DND-41 (cell line): ENCODE measurements at regions not wholly inside any gene's neighbourhood (a gene's known extent, or its start where the extent isn't known, plus 50 kb on each side); places are given as distances from the start of the nearest gene placed in this dataset.

Experiments used
- ATAC-seq: fragments of 200-7000 bp; cut with Tn5 transposase; 3 replicates; pipeline ENCODE4 v1.9.1; 2021; ENCODE audit warnings: low read depth; ENCODE audit not compliant: insufficient read depth
- DNase-seq: peaks from one replicate; pipeline ENCODE4 v3.0.0-alpha.2; 2020
- H2AFZ ChIP-seq: 2 replicates; pipeline ENCODE4 v1.6.0; 2012; ENCODE audit warnings: low read depth, low read length
- H3K27ac ChIP-seq: 2 replicates; pipeline ENCODE4 v1.5.1; 2012; ENCODE audit warnings: low read length, inconsistent platforms
- H3K27me3 ChIP-seq: fragments of 200-600 bp; sonication (generic); 2 replicates; pipeline ENCODE4 v1.6.0; 2012; ENCODE audit warnings: low read length, mild to moderate bottlenecking, inconsistent platforms; ENCODE audit not compliant: insufficient read depth, poor library complexity
- H3K36me3 ChIP-seq: 2 replicates; pipeline ENCODE4 v1.5.1; 2012; ENCODE audit warnings: low read length, inconsistent platforms; ENCODE audit not compliant: insufficient read depth
- H3K4me1 ChIP-seq: 2 replicates; pipeline ENCODE4 v1.5.1; 2012; ENCODE audit warnings: mild to moderate bottlenecking, low read length; ENCODE audit not compliant: insufficient read depth
- H3K4me2 ChIP-seq: 2 replicates; pipeline ENCODE4 v1.6.0; 2012; ENCODE audit warnings: mild to moderate bottlenecking, moderate library complexity, low read length, inconsistent platforms; ENCODE audit not compliant: insufficient read depth
- H3K4me3 ChIP-seq, 2 experiments: fragments of 200-600 bp in 1 of 2; shearing (Covaris generic) in 1 of 2; 2 replicates each; pipeline ENCODE4 v1.5.1; 2012 to 2016; ENCODE audit warnings: inconsistent platforms in 2 of 2, low read length in 2 of 2, mild to moderate bottlenecking in 2 of 2, low read depth in 1 of 2, moderate library complexity in 1 of 2
- H3K79me2 ChIP-seq: 2 replicates; pipeline ENCODE4 v1.6.0; 2012; ENCODE audit warnings: low read length, inconsistent platforms; ENCODE audit not compliant: insufficient read depth
- H3K9ac ChIP-seq: 2 replicates; pipeline ENCODE4 v1.6.0; 2012; ENCODE audit warnings: low read depth, mild to moderate bottlenecking, inconsistent platforms, low read length, moderate library complexity
- H3K9me3 ChIP-seq: 2 replicates; pipeline ENCODE4 v1.5.1; 2012; ENCODE audit warnings: low read length, moderate library complexity, mild to moderate bottlenecking, inconsistent platforms; ENCODE audit not compliant: insufficient read depth, severe bottlenecking
- H4K20me1 ChIP-seq: 2 replicates; pipeline ENCODE4 v1.6.0; 2012; ENCODE audit warnings: low read length; ENCODE audit not compliant: insufficient read depth
- EZH2 ChIP-seq: IDR thresholded peaks from 3 replicates; pipeline ENCODE4 v1.6.1; 2012; ENCODE audit warnings: borderline replicate concordance, low read depth, mild to moderate bottlenecking, moderate library complexity, low read length, inconsistent platforms; ENCODE audit not compliant: severe bottlenecking
- TF ChIP-seq, protein P1 (sequence below): IDR thresholded peaks from 2 replicates; pipeline ENCODE4 v1.5.1; 2012; ENCODE audit warnings: borderline replicate concordance, low read length, moderate library complexity, mild to moderate bottlenecking; ENCODE audit not compliant: poor library complexity, severe bottlenecking; ENCODE audit errors: extremely low read depth

DNA sequence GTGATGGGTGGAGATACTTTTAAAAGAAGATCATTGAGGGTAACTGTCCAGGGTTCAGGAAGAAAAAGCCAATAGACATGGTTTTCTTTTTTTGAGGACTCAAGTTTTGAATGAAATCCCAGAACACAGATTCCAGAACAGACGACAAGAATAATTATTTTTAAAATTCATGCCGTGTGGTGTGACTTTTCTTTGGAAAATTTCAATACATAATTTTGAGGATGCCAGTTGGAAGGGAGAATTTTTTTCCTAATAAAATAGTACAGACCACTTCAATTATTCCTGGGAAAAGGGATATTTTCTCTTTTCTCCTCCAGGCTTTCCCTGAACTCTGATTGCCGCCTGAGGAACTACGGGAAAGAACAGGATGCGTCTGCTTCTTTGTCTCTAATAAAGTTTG lies 951.4 kb downstream of the KCNMA1 start:
- no peaks in the 10 kb centered on the region for H4K20me1 ChIP-seq
- DNase-seq (no peak), ATAC-seq (no peak)
- H2AFZ ChIP-seq, result no peak overlapping the region
- no peak overlapping the region for H3K9ac ChIP-seq
- H3K27ac ChIP-seq, result no peak overlapping the region
- TF ChIP-seq, protein P1, sequence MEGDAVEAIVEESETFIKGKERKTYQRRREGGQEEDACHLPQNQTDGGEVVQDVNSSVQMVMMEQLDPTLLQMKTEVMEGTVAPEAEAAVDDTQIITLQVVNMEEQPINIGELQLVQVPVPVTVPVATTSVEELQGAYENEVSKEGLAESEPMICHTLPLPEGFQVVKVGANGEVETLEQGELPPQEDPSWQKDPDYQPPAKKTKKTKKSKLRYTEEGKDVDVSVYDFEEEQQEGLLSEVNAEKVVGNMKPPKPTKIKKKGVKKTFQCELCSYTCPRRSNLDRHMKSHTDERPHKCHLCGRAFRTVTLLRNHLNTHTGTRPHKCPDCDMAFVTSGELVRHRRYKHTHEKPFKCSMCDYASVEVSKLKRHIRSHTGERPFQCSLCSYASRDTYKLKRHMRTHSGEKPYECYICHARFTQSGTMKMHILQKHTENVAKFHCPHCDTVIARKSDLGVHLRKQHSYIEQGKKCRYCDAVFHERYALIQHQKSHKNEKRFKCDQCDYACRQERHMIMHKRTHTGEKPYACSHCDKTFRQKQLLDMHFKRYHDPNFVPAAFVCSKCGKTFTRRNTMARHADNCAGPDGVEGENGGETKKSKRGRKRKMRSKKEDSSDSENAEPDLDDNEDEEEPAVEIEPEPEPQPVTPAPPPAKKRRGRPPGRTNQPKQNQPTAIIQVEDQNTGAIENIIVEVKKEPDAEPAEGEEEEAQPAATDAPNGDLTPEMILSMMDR, result no peak
- no peak for TF ChIP-seq EZH2
- H3K27me3 ChIP-seq, result no peaks in the 10 kb centered on the region
- H3K4me1 ChIP-seq, result no peaks in the 10 kb centered on the region
- H3K79me2 ChIP-seq, result no peaks in the 10 kb centered on the region
- H3K4me3 ChIP-seq, result no peak overlapping the region
- no peak overlapping the region for H3K4me2 ChIP-seq
- H3K9me3 ChIP-seq, result no peaks in the 10 kb centered on the region
- no peaks in the 10 kb centered on the region for H3K36me3 ChIP-seq

DNA sequence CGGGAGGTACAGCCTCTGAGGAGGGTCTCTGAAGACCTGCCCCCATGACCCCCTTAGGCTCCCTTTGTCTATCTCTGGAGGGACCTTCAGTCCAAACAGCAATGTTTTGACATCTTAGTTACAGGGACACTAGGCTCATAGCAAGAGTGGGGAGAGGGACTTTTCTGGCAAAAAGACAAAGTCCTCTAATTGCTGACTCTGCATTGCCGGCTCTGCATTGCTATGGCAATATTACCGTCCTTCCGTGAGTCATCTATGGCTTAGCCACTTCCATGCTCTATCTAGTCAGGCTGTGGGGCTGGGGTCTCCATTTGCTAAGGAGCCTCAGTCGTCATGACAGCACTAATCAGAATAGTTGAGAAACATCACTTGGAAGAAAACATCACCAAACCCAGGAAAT lies 952.6 kb downstream of the KCNMA1 start:
- Histone ChIP-seq H3K36me3 (no peaks in the 10 kb centered on the region), H3K79me2 (no peaks in the 10 kb centered on the region), H3K9me3 (no peaks in the 10 kb centered on the region), H3K27ac (no peak overlapping the region), H4K20me1 (no peaks in the 10 kb centered on the region), H3K4me2 (no peak overlapping the region), H3K27me3 (no peaks in the 10 kb centered on the region), H3K9ac (no peak overlapping the region), H3K4me1 (no peaks in the 10 kb centered on the region), H3K4me3 (no peak overlapping the region), H2AFZ (no peak overlapping the region)
- TF ChIP-seq EZH2, result no peak
- TF ChIP-seq, protein P1, result no peak
- ATAC-seq, result no peak
- DNase-seq, result no peak

DNA sequence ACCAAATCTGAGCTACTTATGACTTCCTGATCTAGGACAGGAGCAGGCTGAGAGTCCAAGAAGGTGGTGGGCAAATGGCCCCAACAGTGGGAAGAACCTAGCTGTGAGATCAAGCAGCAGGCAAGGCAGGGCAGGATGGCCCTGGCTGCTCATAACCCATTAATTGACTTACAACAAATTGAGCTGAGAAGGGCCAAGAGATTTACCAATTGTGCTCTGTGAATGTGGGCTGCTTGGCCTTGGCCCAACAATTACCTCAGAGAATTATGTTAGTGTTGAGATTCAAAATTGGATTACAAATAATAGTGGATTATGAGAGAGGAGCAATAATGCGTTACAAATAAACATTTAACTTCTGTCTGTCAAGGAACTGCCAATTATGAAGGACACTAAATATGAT lies 956.5 kb downstream of the KCNMA1 start:
- H3K4me1 ChIP-seq, result no peaks in the 10 kb centered on the region
- no peak for ATAC-seq
- H3K9ac ChIP-seq, result no peak overlapping the region
- no peaks in the 10 kb centered on the region for H3K36me3 ChIP-seq
- H4K20me1 ChIP-seq, result no peaks in the 10 kb centered on the region
- no peak overlapping the region for H2AFZ ChIP-seq
- no peaks in the 10 kb centered on the region for H3K27me3 ChIP-seq
- no peaks in the 10 kb centered on the region for H3K9me3 ChIP-seq
- no peak for TF ChIP-seq EZH2
- TF ChIP-seq, protein P1, result no peak
- no peaks in the 10 kb centered on the region for H3K79me2 ChIP-seq
- no peak for DNase-seq
- H3K4me2 ChIP-seq, result no peak overlapping the region
- no peak overlapping the region for H3K27ac ChIP-seq
- no peak overlapping the region for H3K4me3 ChIP-seq

DNA sequence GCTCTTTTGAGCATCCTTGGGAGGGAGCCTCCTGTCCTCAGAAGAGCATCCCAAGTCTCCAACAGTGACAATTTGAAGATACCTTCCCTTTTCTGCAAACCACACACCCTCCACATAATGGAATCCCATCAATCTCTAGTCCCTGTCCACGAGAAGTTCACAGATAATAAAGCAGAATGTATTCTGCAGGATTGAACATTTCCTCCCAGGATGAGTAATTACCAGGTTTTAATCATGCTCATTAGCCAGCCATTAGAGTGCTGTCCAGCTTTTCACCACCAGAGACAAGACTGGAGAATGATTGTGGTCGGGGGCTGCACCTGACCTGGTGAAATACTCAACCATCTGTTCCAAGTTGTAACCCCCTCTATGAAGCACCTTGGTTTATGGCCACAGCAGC lies 958.6 kb downstream of the KCNMA1 start:
- DNase-seq, result no peak
- H3K79me2 ChIP-seq, result no peaks in the 10 kb centered on the region

More for the DNA sequence above, 958.6 kb downstream of the KCNMA1 start:
- ATAC-seq, result no peak
- Histone ChIP-seq H3K27me3 (no peaks in the 10 kb centered on the region), H3K4me3 (no peak overlapping the region), H3K4me2 (no peak overlapping the region), H3K36me3 (no peaks in the 10 kb centered on the region), H3K9ac (no peak overlapping the region), H3K9me3 (no peaks in the 10 kb centered on the region), H3K27ac (no peak overlapping the region), H2AFZ (no peak overlapping the region), H4K20me1 (no peaks in the 10 kb centered on the region), H3K4me1 (no peaks in the 10 kb centered on the region)
- TF ChIP-seq, protein P1, result no peak
- no peak for TF ChIP-seq EZH2
